ENCODE measurements at regions not wholly inside any gene's neighbourhood (a gene's known extent, or its start where the extent isn't known, plus 50 kb on each side); places are given as distances from the start of the nearest gene placed in this dataset.

GRCh38 chr13:99687723-99688397 is 186.6 kb downstream of the TM9SF2 start:
- FAIRE-seq (no peak), DNase-seq (ENCODE audit: low read depth, low spot score) (no peak)
- no peaks in the 10 kb centered on the region for H3K9me3 ChIP-seq (ENCODE audit: control insufficient read depth, low read depth, low read length)
- H4K20me1 ChIP-seq (ENCODE audit: control insufficient read depth, extremely low read depth, insufficient read depth, low read length): no peaks in the 10 kb centered on the region
- TF ChIP-seq EZH2 (IDR thresholded peaks at IDR 0.05; ENCODE audit: low read length): no peak
- no peak for TF ChIP-seq CTCF (optimal IDR thresholded peaks at IDR 0.05 in 1 of 3, IDR thresholded peaks at IDR 0.05 in 1 of 3, conservative IDR thresholded peaks at IDR 0.05 in 1 of 3; ENCODE audit: extremely low read depth in 1 of 3, insufficient read depth in 2 of 3, low read length in 3 of 3)
- H3K36me3 ChIP-seq (ENCODE audit: control insufficient read depth in 2 of 2, extremely low read depth in 1 of 2, insufficient read depth in 2 of 2, low read length in 2 of 2): no peaks in the 10 kb centered on the region
- H3K27me3 ChIP-seq (ENCODE audit: control insufficient read depth, extremely low read depth, insufficient read depth, low read length): no peaks in the 10 kb centered on the region
- no peak overlapping the region for H2AFZ ChIP-seq (ENCODE audit: control insufficient read depth, low read length)
- no peaks in the 10 kb centered on the region for H3K9me1 ChIP-seq (ENCODE audit: control insufficient read depth, extremely low read depth, insufficient read depth, low read length)
- H3K9ac ChIP-seq (ENCODE audit: control insufficient read depth, extremely low read depth, insufficient read depth, low read length): no peak overlapping the region
- H3K27ac ChIP-seq (ENCODE audit: control insufficient read depth, insufficient read depth, low read length): no peak overlapping the region
- H3K4me1 ChIP-seq (ENCODE audit: control insufficient read depth, extremely low read depth, insufficient read depth, low read length): no peaks in the 10 kb centered on the region
- H3K79me2 ChIP-seq (ENCODE audit: control insufficient read depth, insufficient read depth, low read length): no peaks in the 10 kb centered on the region
- dilution Hi-C loops (cut with MboI; ENCODE audit: extremely low pct_ligation_motif_present, low sequenced_read_pairs): loop anchor here (25.0 kb wide), 1 partner anchor 149 kb away; no protein-coding TSS in a partner anchor
- no peak overlapping the region for H3K4me2 ChIP-seq (ENCODE audit: control insufficient read depth, extremely low read depth, insufficient read depth, low read depth, low read length)
- H3K4me3 ChIP-seq (ENCODE audit: control insufficient read depth in 2 of 3, extremely low read depth in 1 of 3, insufficient read depth in 2 of 3, low read depth in 1 of 3, low read length in 3 of 3): no peak overlapping the region

- Histone ChIP-seq H2AFZ (ENCODE audit: control insufficient read depth, low read length) (no peak overlapping the region), H3K4me1 (ENCODE audit: control insufficient read depth, extremely low read depth, insufficient read depth, low read length) (no peaks in the 10 kb centered on the region), H3K4me2 (ENCODE audit: control insufficient read depth, extremely low read depth, insufficient read depth, low read depth, low read length) (no peak overlapping the region), H3K27ac (ENCODE audit: control insufficient read depth, insufficient read depth, low read length) (no peak overlapping the region), H3K4me3 (ENCODE audit: control insufficient read depth in 2 of 3, extremely low read depth in 1 of 3, insufficient read depth in 2 of 3, low read depth in 1 of 3, low read length in 3 of 3) (no peak overlapping the region), H3K36me3 (ENCODE audit: control insufficient read depth in 2 of 2, extremely low read depth in 1 of 2, insufficient read depth in 2 of 2, low read length in 2 of 2) (no peaks in the 10 kb centered on the region), H3K79me2 (ENCODE audit: control insufficient read depth, insufficient read depth, low read length) (no peaks in the 10 kb centered on the region), H3K27me3 (ENCODE audit: control insufficient read depth, extremely low read depth, insufficient read depth, low read length) (no peaks in the 10 kb centered on the region), H3K9ac (ENCODE audit: control insufficient read depth, extremely low read depth, insufficient read depth, low read length) (no peak overlapping the region), H4K20me1 (ENCODE audit: control insufficient read depth, extremely low read depth, insufficient read depth, low read length) (no peaks in the 10 kb centered on the region), H3K9me1 (ENCODE audit: control insufficient read depth, extremely low read depth, insufficient read depth, low read length) (no peaks in the 10 kb centered on the region), H3K9me3 (ENCODE audit: control insufficient read depth, low read depth, low read length) (no peaks in the 10 kb centered on the region)
- no peak for FAIRE-seq
- TF ChIP-seq CTCF (optimal IDR thresholded peaks at IDR 0.05 in 1 of 3, IDR thresholded peaks at IDR 0.05 in 1 of 3, conservative IDR thresholded peaks at IDR 0.05 in 1 of 3; ENCODE audit: extremely low read depth in 1 of 3, insufficient read depth in 2 of 3, low read length in 3 of 3): no peak
- TF ChIP-seq EZH2 (IDR thresholded peaks at IDR 0.05; ENCODE audit: low read length): no peak
- dilution Hi-C loops (cut with MboI; ENCODE audit: extremely low pct_ligation_motif_present, low sequenced_read_pairs): loop anchor here (25.0 kb wide), 1 partner anchor 150 kb away; no protein-coding TSS in a partner anchor
- DNase-seq (ENCODE audit: low read depth, low spot score): no peak
Observed at GRCh38 chr13:99686944-99687411, 185.7 kb downstream of the TM9SF2 start.
